ENCODE measurements at regions not wholly inside any gene's neighbourhood (a gene's known extent, or its start where the extent isn't known, plus 50 kb on each side); places are given as distances from the start of the nearest gene placed in this dataset.

- H3K79me2 ChIP-seq (ENCODE audit: control insufficient read depth, insufficient read depth, low read length), result no peaks in the 10 kb centered on the region
- dilution Hi-C loops (cut with MboI; ENCODE audit: extremely low pct_ligation_motif_present, low sequenced_read_pairs), result no loop called here
- H3K9ac ChIP-seq (ENCODE audit: control insufficient read depth, extremely low read depth, insufficient read depth, low read length), result no peak overlapping the region
- H3K4me3 ChIP-seq (ENCODE audit: control insufficient read depth in 2 of 3, extremely low read depth in 1 of 3, insufficient read depth in 2 of 3, low read depth in 1 of 3, low read length in 3 of 3), result no peak overlapping the region
- no peaks in the 10 kb centered on the region for H4K20me1 ChIP-seq (ENCODE audit: control insufficient read depth, extremely low read depth, insufficient read depth, low read length)
- no peak for TF ChIP-seq EZH2 (IDR thresholded peaks at IDR 0.05; ENCODE audit: low read length)
- FAIRE-seq (no peak), DNase-seq (ENCODE audit: low read depth, low spot score) (no peak)
- no peaks in the 10 kb centered on the region for H3K27me3 ChIP-seq (ENCODE audit: control insufficient read depth, extremely low read depth, insufficient read depth, low read length)
- H3K4me2 ChIP-seq (ENCODE audit: control insufficient read depth, extremely low read depth, insufficient read depth, low read depth, low read length), result no peak overlapping the region
- no peak overlapping the region for H3K27ac ChIP-seq (ENCODE audit: control insufficient read depth, insufficient read depth, low read length)
- no peaks in the 10 kb centered on the region for H3K4me1 ChIP-seq (ENCODE audit: control insufficient read depth, extremely low read depth, insufficient read depth, low read length)
- no peaks in the 10 kb centered on the region for H3K9me3 ChIP-seq (ENCODE audit: control insufficient read depth, low read depth, low read length)
- H2AFZ ChIP-seq (ENCODE audit: control insufficient read depth, low read length), result no peak overlapping the region
- no peaks in the 10 kb centered on the region for H3K9me1 ChIP-seq (ENCODE audit: control insufficient read depth, extremely low read depth, insufficient read depth, low read length)
- no peaks in the 10 kb centered on the region for H3K36me3 ChIP-seq (ENCODE audit: control insufficient read depth in 2 of 2, extremely low read depth in 1 of 2, insufficient read depth in 2 of 2, low read length in 2 of 2)
These were observed 107.8 kb upstream of the PSMD7 start for GRCh38 chr16:74188856-74189255.

GRCh38 chr16:74186561-74186971 is 110.0 kb upstream of the PSMD7 start:
- Histone ChIP-seq H4K20me1 (ENCODE audit: control insufficient read depth, extremely low read depth, insufficient read depth, low read length) (no peaks in the 10 kb centered on the region), H3K4me1 (ENCODE audit: control insufficient read depth, extremely low read depth, insufficient read depth, low read length) (no peaks in the 10 kb centered on the region), H3K36me3 (ENCODE audit: control insufficient read depth in 2 of 2, extremely low read depth in 1 of 2, insufficient read depth in 2 of 2, low read length in 2 of 2) (no peaks in the 10 kb centered on the region), H2AFZ (ENCODE audit: control insufficient read depth, low read length) (no peak overlapping the region), H3K27me3 (ENCODE audit: control insufficient read depth, extremely low read depth, insufficient read depth, low read length) (no peaks in the 10 kb centered on the region), H3K9ac (ENCODE audit: control insufficient read depth, extremely low read depth, insufficient read depth, low read length) (no peak overlapping the region), H3K79me2 (ENCODE audit: control insufficient read depth, insufficient read depth, low read length) (no peaks in the 10 kb centered on the region), H3K4me3 (ENCODE audit: control insufficient read depth in 2 of 3, extremely low read depth in 1 of 3, insufficient read depth in 2 of 3, low read depth in 1 of 3, low read length in 3 of 3) (no peak overlapping the region), H3K9me1 (ENCODE audit: control insufficient read depth, extremely low read depth, insufficient read depth, low read length) (no peaks in the 10 kb centered on the region), H3K9me3 (ENCODE audit: control insufficient read depth, low read depth, low read length) (no peaks in the 10 kb centered on the region), H3K4me2 (ENCODE audit: control insufficient read depth, extremely low read depth, insufficient read depth, low read depth, low read length) (no peak overlapping the region), H3K27ac (ENCODE audit: control insufficient read depth, insufficient read depth, low read length) (no peak overlapping the region)
- DNase-seq (ENCODE audit: low read depth, low spot score) (no peak), FAIRE-seq (no peak)
- dilution Hi-C loops (cut with MboI; ENCODE audit: extremely low pct_ligation_motif_present, low sequenced_read_pairs), result no loop called here
- TF ChIP-seq EZH2 (IDR thresholded peaks at IDR 0.05; ENCODE audit: low read length), result no peak
- TF ChIP-seq, protein P1, sequence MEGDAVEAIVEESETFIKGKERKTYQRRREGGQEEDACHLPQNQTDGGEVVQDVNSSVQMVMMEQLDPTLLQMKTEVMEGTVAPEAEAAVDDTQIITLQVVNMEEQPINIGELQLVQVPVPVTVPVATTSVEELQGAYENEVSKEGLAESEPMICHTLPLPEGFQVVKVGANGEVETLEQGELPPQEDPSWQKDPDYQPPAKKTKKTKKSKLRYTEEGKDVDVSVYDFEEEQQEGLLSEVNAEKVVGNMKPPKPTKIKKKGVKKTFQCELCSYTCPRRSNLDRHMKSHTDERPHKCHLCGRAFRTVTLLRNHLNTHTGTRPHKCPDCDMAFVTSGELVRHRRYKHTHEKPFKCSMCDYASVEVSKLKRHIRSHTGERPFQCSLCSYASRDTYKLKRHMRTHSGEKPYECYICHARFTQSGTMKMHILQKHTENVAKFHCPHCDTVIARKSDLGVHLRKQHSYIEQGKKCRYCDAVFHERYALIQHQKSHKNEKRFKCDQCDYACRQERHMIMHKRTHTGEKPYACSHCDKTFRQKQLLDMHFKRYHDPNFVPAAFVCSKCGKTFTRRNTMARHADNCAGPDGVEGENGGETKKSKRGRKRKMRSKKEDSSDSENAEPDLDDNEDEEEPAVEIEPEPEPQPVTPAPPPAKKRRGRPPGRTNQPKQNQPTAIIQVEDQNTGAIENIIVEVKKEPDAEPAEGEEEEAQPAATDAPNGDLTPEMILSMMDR (optimal IDR thresholded peaks at IDR 0.05 in 1 of 3, IDR thresholded peaks at IDR 0.05 in 1 of 3, conservative IDR thresholded peaks at IDR 0.05 in 1 of 3; ENCODE audit: extremely low read depth in 1 of 3, insufficient read depth in 2 of 3, low read length in 3 of 3), result no peak

- Histone ChIP-seq H3K4me1 (ENCODE audit: control insufficient read depth, extremely low read depth, insufficient read depth, low read length) (no peaks in the 10 kb centered on the region), H3K9me1 (ENCODE audit: control insufficient read depth, extremely low read depth, insufficient read depth, low read length) (no peaks in the 10 kb centered on the region), H2AFZ (ENCODE audit: control insufficient read depth, low read length) (no peak overlapping the region), H3K9ac (ENCODE audit: control insufficient read depth, extremely low read depth, insufficient read depth, low read length) (no peak overlapping the region), H3K4me2 (ENCODE audit: control insufficient read depth, extremely low read depth, insufficient read depth, low read depth, low read length) (no peak overlapping the region), H3K9me3 (ENCODE audit: control insufficient read depth, low read depth, low read length) (no peaks in the 10 kb centered on the region), H3K27me3 (ENCODE audit: control insufficient read depth, extremely low read depth, insufficient read depth, low read length) (no peaks in the 10 kb centered on the region), H3K36me3 (ENCODE audit: control insufficient read depth in 2 of 2, extremely low read depth in 1 of 2, insufficient read depth in 2 of 2, low read length in 2 of 2) (no peaks in the 10 kb centered on the region), H4K20me1 (ENCODE audit: control insufficient read depth, extremely low read depth, insufficient read depth, low read length) (no peaks in the 10 kb centered on the region), H3K79me2 (ENCODE audit: control insufficient read depth, insufficient read depth, low read length) (no peaks in the 10 kb centered on the region), H3K27ac (ENCODE audit: control insufficient read depth, insufficient read depth, low read length) (no peak overlapping the region), H3K4me3 (ENCODE audit: control insufficient read depth in 2 of 3, extremely low read depth in 1 of 3, insufficient read depth in 2 of 3, low read depth in 1 of 3, low read length in 3 of 3) (no peak overlapping the region)
- FAIRE-seq (no peak), DNase-seq (ENCODE audit: low read depth, low spot score) (no peak)
- dilution Hi-C loops (cut with MboI; ENCODE audit: extremely low pct_ligation_motif_present, low sequenced_read_pairs), result no loop called here
- TF ChIP-seq EZH2 (IDR thresholded peaks at IDR 0.05; ENCODE audit: low read length), result no peak
- TF ChIP-seq, protein P1 (optimal IDR thresholded peaks at IDR 0.05 in 1 of 3, IDR thresholded peaks at IDR 0.05 in 1 of 3, conservative IDR thresholded peaks at IDR 0.05 in 1 of 3; ENCODE audit: extremely low read depth in 1 of 3, insufficient read depth in 2 of 3, low read length in 3 of 3), result no peak
These were observed 111.8 kb upstream of the PSMD7 start for GRCh38 chr16:74184839-74185238.

All from keratinocyte (primary cell).